GM12878 (cell line): ENCODE measurements at regions not wholly inside any gene's neighbourhood (a gene's known extent, or its start where the extent isn't known, plus 50 kb on each side); places are given as distances from the start of the nearest gene placed in this dataset.

Experiments used
- EGR1 ChIP-seq, 2 experiments: IDR thresholded peaks; 1 replicate in 1 of 2; 2 replicates in 1 of 2; pipeline ENCODE4 v1.6.1; 2011 to 2012; ENCODE audit warnings: low read depth in 2 of 2, low read length in 2 of 2, borderline replicate concordance in 1 of 2, mild to moderate bottlenecking in 1 of 2, moderate library complexity in 1 of 2
- EZH2 ChIP-seq: IDR thresholded peaks from 2 replicates; pipeline ENCODE4 v1.6.1; 2012; ENCODE audit warnings: low read depth, mild to moderate bottlenecking, control low read depth, inconsistent platforms, low read length, borderline replicate concordance; ENCODE audit not compliant: control insufficient read depth
- MXI1 ChIP-seq: fragments of 150-350 bp; IDR thresholded peaks from 2 replicates; pipeline ENCODE4 v1.6.1; 2011; ENCODE audit warnings: low read depth, mild to moderate bottlenecking, inconsistent platforms, low read length, improper control_type of control experiment
- MYC ChIP-seq: IDR thresholded peaks from 2 replicates; pipeline ENCODE4 v1.6.1; 2011; ENCODE audit warnings: mild to moderate bottlenecking, low read length, moderate library complexity, inconsistent platforms; ENCODE audit not compliant: insufficient read depth, insufficient replicate concordance, insufficient read length, severe bottlenecking
- RFX5 ChIP-seq: IDR thresholded peaks from 2 replicates; pipeline ENCODE4 v1.6.1; 2011; ENCODE audit warnings: low read depth, low read length, improper control_type of control experiment
- SREBF2 ChIP-seq: IDR thresholded peaks from 2 replicates; pipeline ENCODE4 v1.6.1; 2012; ENCODE audit warnings: mild to moderate bottlenecking, low read length
- TCF3 ChIP-seq: IDR thresholded peaks from 2 replicates; pipeline ENCODE4 v1.6.1; 2012; ENCODE audit warnings: low read depth, mild to moderate bottlenecking, low read length, borderline replicate concordance; ENCODE audit not compliant: insufficient read depth
- TF ChIP-seq, protein P1 (sequence below), 3 experiments: IDR thresholded peaks in 2 of 3; conservative IDR thresholded peaks in 1 of 3; 2 replicates each; pipeline ENCODE4 v1.5.1; 2011; ENCODE audit warnings: low read depth in 3 of 3, low read length in 3 of 3, mild to moderate bottlenecking in 3 of 3, control low read depth in 2 of 3, moderate library complexity in 2 of 3, inconsistent platforms in 1 of 3, mixed read lengths in 1 of 3; ENCODE audit not compliant: control insufficient read depth in 2 of 3, insufficient read depth in 1 of 3; ENCODE audit errors: extremely low read depth in 1 of 3

DNA sequence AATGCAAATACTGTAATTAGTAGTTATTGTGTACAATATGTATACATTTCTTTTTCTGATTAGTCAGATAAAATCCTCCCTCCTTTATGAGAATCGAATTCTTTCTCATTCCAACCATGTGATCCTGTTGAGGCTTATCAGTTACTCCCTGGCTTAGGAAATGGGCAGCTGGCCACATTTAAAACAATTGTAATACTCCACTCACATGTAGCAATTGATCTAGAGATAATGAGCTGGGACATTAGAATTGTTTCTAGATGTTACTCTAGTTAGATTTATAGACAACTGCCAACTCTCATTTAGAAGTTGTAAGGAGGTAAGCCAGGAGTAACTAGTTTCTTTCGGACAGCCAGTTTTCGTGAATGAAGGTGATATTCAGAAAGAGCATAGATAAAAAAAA lies 859.3 kb upstream of the AADAT start:
- no peak for TF ChIP-seq SREBF2
- TF ChIP-seq MYC, result no peak
- TF ChIP-seq EZH2, result no peak
- TF ChIP-seq, protein P1, sequence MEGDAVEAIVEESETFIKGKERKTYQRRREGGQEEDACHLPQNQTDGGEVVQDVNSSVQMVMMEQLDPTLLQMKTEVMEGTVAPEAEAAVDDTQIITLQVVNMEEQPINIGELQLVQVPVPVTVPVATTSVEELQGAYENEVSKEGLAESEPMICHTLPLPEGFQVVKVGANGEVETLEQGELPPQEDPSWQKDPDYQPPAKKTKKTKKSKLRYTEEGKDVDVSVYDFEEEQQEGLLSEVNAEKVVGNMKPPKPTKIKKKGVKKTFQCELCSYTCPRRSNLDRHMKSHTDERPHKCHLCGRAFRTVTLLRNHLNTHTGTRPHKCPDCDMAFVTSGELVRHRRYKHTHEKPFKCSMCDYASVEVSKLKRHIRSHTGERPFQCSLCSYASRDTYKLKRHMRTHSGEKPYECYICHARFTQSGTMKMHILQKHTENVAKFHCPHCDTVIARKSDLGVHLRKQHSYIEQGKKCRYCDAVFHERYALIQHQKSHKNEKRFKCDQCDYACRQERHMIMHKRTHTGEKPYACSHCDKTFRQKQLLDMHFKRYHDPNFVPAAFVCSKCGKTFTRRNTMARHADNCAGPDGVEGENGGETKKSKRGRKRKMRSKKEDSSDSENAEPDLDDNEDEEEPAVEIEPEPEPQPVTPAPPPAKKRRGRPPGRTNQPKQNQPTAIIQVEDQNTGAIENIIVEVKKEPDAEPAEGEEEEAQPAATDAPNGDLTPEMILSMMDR (IDR thresholded peaks at IDR 0.05 in 2 of 3, conservative IDR thresholded peaks at IDR 0.05 in 1 of 3; ENCODE audit: control insufficient read depth in 2 of 3, extremely low read depth in 1 of 3, insufficient read depth in 1 of 3, low read depth in 3 of 3, low read length in 3 of 3), result no peak
- no peak for TF ChIP-seq MXI1
- no peak for TF ChIP-seq EGR1 (IDR thresholded peaks at IDR 0.05; ENCODE audit: borderline replicate concordance in 1 of 2, low read depth in 2 of 2, low read length in 2 of 2)
- TF ChIP-seq RFX5, result no peak
- TF ChIP-seq TCF3, result no peak
